Loucy (cell line): ENCODE measurements at regions not wholly inside any gene's neighbourhood (a gene's known extent, or its start where the extent isn't known, plus 50 kb on each side); places are given as distances from the start of the nearest gene placed in this dataset.

ENCODE experiments used
- H2AFZ ChIP-seq: fragments of 200-600 bp; sonication (generic); 2 replicates; pipeline ENCODE4 v1.6.0; 2016; ENCODE audit warnings: antibody characterized with exemption, mild to moderate bottlenecking, low read length, moderate library complexity
- H3F3A ChIP-seq: fragments of 200-600 bp; 2 replicates; pipeline ENCODE4 v1.6.0; 2016; ENCODE audit warnings: antibody characterized with exemption, low read depth, mild to moderate bottlenecking
- H3K27me3 ChIP-seq: fragments of 200-600 bp; sonication (generic); 2 replicates; pipeline ENCODE4 v1.6.1; 2014; ENCODE audit warnings: low read length, mild to moderate bottlenecking; ENCODE audit not compliant: insufficient read depth, poor library complexity, severe bottlenecking
- H3K36me3 ChIP-seq: fragments of 200-600 bp; sonication (generic); 2 replicates; pipeline ENCODE4 v1.6.1; 2016; ENCODE audit warnings: low read length; ENCODE audit not compliant: insufficient read depth
- H3K4me1 ChIP-seq: fragments of 200-600 bp; sonication (generic); 2 replicates; pipeline ENCODE4 v1.5.1; 2014; ENCODE audit warnings: low read length, mild to moderate bottlenecking; ENCODE audit not compliant: insufficient read depth, poor library complexity, severe bottlenecking
- H3K4me2 ChIP-seq: fragments of 200-600 bp; sonication (generic); 2 replicates; pipeline ENCODE4 v1.6.0; 2014; ENCODE audit warnings: antibody characterized with exemption, low read length, low read depth, mild to moderate bottlenecking; ENCODE audit not compliant: poor library complexity, severe bottlenecking
- H3K4me3 ChIP-seq: fragments of 200-600 bp; sonication (generic); 2 replicates; pipeline ENCODE4 v1.5.1; 2014; ENCODE audit warnings: low read length, mild to moderate bottlenecking, mixed read lengths; ENCODE audit not compliant: poor library complexity, severe bottlenecking
- H3K79me2 ChIP-seq: fragments of 200-600 bp; sonication (generic); 2 replicates; pipeline ENCODE4 v1.6.1; 2014; ENCODE audit warnings: low read length; ENCODE audit not compliant: insufficient read depth
- H3K9ac ChIP-seq: fragments of 200-600 bp; sonication (generic); 2 replicates; pipeline ENCODE4 v1.6.0; 2014; ENCODE audit warnings: mild to moderate bottlenecking, low read depth, low read length, moderate library complexity; ENCODE audit not compliant: poor library complexity, severe bottlenecking
- H3K9me2 ChIP-seq: fragments of 200-600 bp; sonication (generic); replicated peaks from 2 replicates; pipeline ENCODE4 v1.6.1; 2016; ENCODE audit warnings: low read depth, low read length, mixed read lengths
- H3K9me3 ChIP-seq: fragments of 200-600 bp; sonication (generic); 2 replicates; pipeline ENCODE4 v1.6.1; 2014; ENCODE audit warnings: mild to moderate bottlenecking, antibody characterized with exemption, low read length, low read depth; ENCODE audit not compliant: insufficient read depth
- H4K20me1 ChIP-seq: fragments of 200-600 bp; sonication (generic); 2 replicates; pipeline ENCODE4 v1.6.0; 2014; ENCODE audit warnings: antibody characterized with exemption, low read length, mild to moderate bottlenecking; ENCODE audit not compliant: insufficient read depth, poor library complexity, severe bottlenecking
- CTCF ChIP-seq: fragments of 200-600 bp; sonication (generic); conservative IDR thresholded peaks from 2 replicates; pipeline ENCODE4 v1.5.1; 2014; ENCODE audit warnings: mild to moderate bottlenecking, antibody characterized with exemption, low read length
- EZH2phosphoT487 ChIP-seq: fragments of 200-600 bp; IDR thresholded peaks from 2 replicates; pipeline ENCODE4 v1.6.1; 2018; ENCODE audit warnings: antibody characterized with exemption, mild to moderate bottlenecking, moderate library complexity, borderline replicate concordance

GRCh38 chr11:90737444-90738050, 514.7 kb upstream of the CHORDC1 start:
- Histone ChIP-seq H3K36me3 (no peaks in the 10 kb centered on the region), H3K27me3 (no peaks in the 10 kb centered on the region), H3K4me2 (no peak overlapping the region), H4K20me1 (no peaks in the 10 kb centered on the region), H3K4me1 (no peaks in the 10 kb centered on the region), H3K79me2 (no peaks in the 10 kb centered on the region), H3K4me3 (no peak overlapping the region), H3K9ac (no peak overlapping the region), H2AFZ (no peak overlapping the region), H3F3A (no peaks in the 10 kb centered on the region), H3K9me3 (no peaks in the 10 kb centered on the region; the same call in 1 of the 2 replicates), H3K9me2 (no peaks in the 10 kb centered on the region)
- TF ChIP-seq CTCF, result no peak
- TF ChIP-seq EZH2phosphoT487, result no peak

- H3K4me2 ChIP-seq, result no peak overlapping the region
- H3K9me2 ChIP-seq, result no peaks in the 10 kb centered on the region
- no peaks in the 10 kb centered on the region for H4K20me1 ChIP-seq
- no peaks in the 10 kb centered on the region; the same call in 1 of the 2 replicates for H3K9me3 ChIP-seq
- no peaks in the 10 kb centered on the region for H3K27me3 ChIP-seq
- H3K4me1 ChIP-seq, result no peaks in the 10 kb centered on the region
- no peaks in the 10 kb centered on the region for H3F3A ChIP-seq
- H3K79me2 ChIP-seq, result no peaks in the 10 kb centered on the region
- no peaks in the 10 kb centered on the region for H3K36me3 ChIP-seq
- no peak overlapping the region for H3K9ac ChIP-seq
- no peak for TF ChIP-seq EZH2phosphoT487
- TF ChIP-seq CTCF, result no peak
- H2AFZ ChIP-seq, result no peak overlapping the region
- no peak overlapping the region for H3K4me3 ChIP-seq
These were observed 509.6 kb upstream of the CHORDC1 start for GRCh38 chr11:90732486-90732885.

- no peaks in the 10 kb centered on the region for H3K9me2 ChIP-seq
- no peak overlapping the region for H3K9ac ChIP-seq
- no peaks in the 10 kb centered on the region for H3F3A ChIP-seq
- no peaks in the 10 kb centered on the region for H3K4me1 ChIP-seq
- TF ChIP-seq CTCF (no peak), EZH2phosphoT487 (no peak)
- H3K79me2 ChIP-seq, result no peaks in the 10 kb centered on the region
- H3K4me3 ChIP-seq, result no peak overlapping the region
- H4K20me1 ChIP-seq, result no peaks in the 10 kb centered on the region
- no peaks in the 10 kb centered on the region for H3K36me3 ChIP-seq
- H3K9me3 ChIP-seq, result no peaks in the 10 kb centered on the region
- no peaks in the 10 kb centered on the region for H3K27me3 ChIP-seq
- H2AFZ ChIP-seq, result no peak overlapping the region
- H3K4me2 ChIP-seq, result no peak overlapping the region
These were observed 500.6 kb upstream of the CHORDC1 start for GRCh38 chr11:90723475-90723874.
